Activated CD4-positive, alpha-beta T cell treated with anti-CD3 and anti-CD28 coated beads for 36 hours (primary cell): ENCODE measurements at regions not wholly inside any gene's neighbourhood (a gene's known extent, or its start where the extent isn't known, plus 50 kb on each side); places are given as distances from the start of the nearest gene placed in this dataset.

Source experiments
- ATAC-seq: fragments of 200-7000 bp; cut with Tn5 transposase; one replicate; pipeline ENCODE4 v1.10.0; 2021; ENCODE audit warnings: mild to moderate bottlenecking, moderate library complexity
- CTCF ChIA-PET: fragments of 350-600 bp; sonication (Branson Sonifier 250); formaldehyde crosslinking; loops from one replicate; lab custom pipeline; 2021; ENCODE audit warnings: antibody characterized with exemption; lab: Charles Lee
- POLR2A ChIA-PET: fragments of 350-600 bp; sonication (Branson Sonifier 250); formaldehyde crosslinking; loops from one replicate; lab custom pipeline; 2021; ENCODE audit warnings: antibody characterized with exemption, inconsistent platforms; lab: Charles Lee
- DNase-seq: peaks from one replicate; pipeline ENCODE4 v3.0.0-alpha.2; 2020
- H3K27ac Mint-ChIP-seq: one replicate; pipeline ENCODE4 v1.8.0; 2021; ENCODE audit warnings: mixed read lengths
- H3K27me3 Mint-ChIP-seq: one replicate; pipeline ENCODE4 v1.8.0; 2021; ENCODE audit warnings: mixed read lengths
- H3K36me3 Mint-ChIP-seq: one replicate; pipeline ENCODE4 v1.8.0; 2021; ENCODE audit warnings: low read depth, mixed read lengths
- H3K4me1 Mint-ChIP-seq: one replicate; pipeline ENCODE4 v1.8.0; 2021; ENCODE audit warnings: mixed read lengths
- H3K4me3 Mint-ChIP-seq: one replicate; pipeline ENCODE4 v1.8.0; 2021; ENCODE audit warnings: mild to moderate bottlenecking, moderate library complexity, mixed read lengths
- H3K9me3 Mint-ChIP-seq: one replicate; pipeline ENCODE4 v1.8.0; 2021; ENCODE audit warnings: low read depth, mixed read lengths
- intact Hi-C, 2 experiments: fragments of 100-400 bp; cut with DNase I in 1 of 2; cut with micrococcal nuclease in 1 of 2; formaldehyde crosslinking; loops; one replicate each; pipeline versions ENCODE4 v1.14.2 to v1.15.1; 2022 to 2024; cut with DNase I, micrococcal nuclease

DNA sequence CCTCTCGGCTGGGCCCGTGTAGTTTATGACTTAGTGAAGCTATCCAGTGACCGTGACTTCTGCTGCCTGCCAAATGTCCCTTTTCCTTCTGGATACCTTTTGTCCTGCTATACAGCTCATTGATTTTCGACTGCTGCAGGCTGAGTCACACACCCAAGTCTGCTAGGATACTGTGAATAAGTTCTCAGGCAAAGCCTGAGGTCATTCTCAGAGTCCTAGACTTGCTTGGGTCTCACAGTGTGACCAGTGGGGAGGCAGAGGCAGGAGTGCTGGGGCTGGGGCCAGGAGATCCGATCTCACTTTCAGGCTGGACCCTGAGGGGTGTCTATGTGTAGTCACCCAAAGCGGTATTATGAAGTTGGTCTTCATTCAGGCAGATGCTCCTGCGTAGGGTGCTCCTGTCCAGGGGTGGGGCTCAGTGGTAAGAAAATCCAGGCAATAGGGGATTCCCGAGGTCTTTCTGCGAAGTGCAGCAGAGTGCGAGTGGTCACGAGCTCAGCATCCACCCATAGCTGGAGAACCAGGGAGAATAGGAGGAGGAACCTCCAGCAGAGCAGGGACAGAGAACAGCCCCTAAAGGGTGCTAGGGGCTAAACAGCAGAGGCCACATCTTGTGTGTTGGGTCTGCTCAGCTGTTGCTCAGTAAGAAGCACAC, 268.6 kb upstream of the NCKAP5 start:
- Mint-ChIP-seq H3K27ac (no peak overlapping the region), H3K4me1 (no peaks in the 10 kb centered on the region), H3K27me3 (peaks cover 2% of the 10 kb centered on the region), H3K9me3 (peaks cover 2% of the 10 kb centered on the region), H3K4me3 (no peak overlapping the region), H3K36me3 (no peaks in the 10 kb centered on the region)
- POLR2A ChIA-PET: no interaction called here
- no peak for ATAC-seq
- intact Hi-C loops: no loop called here
- DNase-seq: no peak
- CTCF ChIA-PET: interaction anchor here (0.6 kb wide), 1 partner anchor 290 kb away, joined by 3 read pairs; no protein-coding TSS in a partner anchor

- Mint-ChIP-seq H3K4me1 (no peaks in the 10 kb centered on the region), H3K36me3 (no peaks in the 10 kb centered on the region), H3K27ac (no peak overlapping the region), H3K9me3 (peaks cover 2% of the 10 kb centered on the region), H3K4me3 (no peak overlapping the region), H3K27me3 (peaks cover 2% of the 10 kb centered on the region)
- CTCF ChIA-PET: interaction anchor here (0.6 kb wide), 1 partner anchor 291 kb away, joined by 3 read pairs; no protein-coding TSS in a partner anchor
- DNase-seq: no peak
- intact Hi-C loops: no loop called here
- POLR2A ChIA-PET: no interaction called here
- ATAC-seq: no peak
These were observed 269.3 kb upstream of the NCKAP5 start for GRCh38 chr2:133837441-133838094.

GRCh38 chr2:133838642-133839365, 270.5 kb upstream of the NCKAP5 start:
- Mint-ChIP-seq H3K27me3 (peaks cover 2% of the 10 kb centered on the region), H3K4me3 (no peak overlapping the region), H3K27ac (no peak overlapping the region), H3K9me3 (peaks cover 2% of the 10 kb centered on the region), H3K4me1 (no peaks in the 10 kb centered on the region), H3K36me3 (no peaks in the 10 kb centered on the region)
- intact Hi-C loops: no loop called here
- POLR2A ChIA-PET: no interaction called here
- DNase-seq (no peak), ATAC-seq (no peak)
- CTCF ChIA-PET: no interaction called here

- ChIA-PET POLR2A (no interaction called here), CTCF (no interaction called here)
- no peaks in the 10 kb centered on the region for H3K27me3 Mint-ChIP-seq
- intact Hi-C loops: loop anchor here in 1 of 2 experiments (10.0 kb wide), 1 partner anchor 315 kb away; no protein-coding TSS in a partner anchor
- ATAC-seq (no peak), DNase-seq (no peak)
- H3K36me3 Mint-ChIP-seq: no peaks in the 10 kb centered on the region
- no peaks in the 10 kb centered on the region for H3K9me3 Mint-ChIP-seq
- H3K4me1 Mint-ChIP-seq: no peaks in the 10 kb centered on the region
- no peak overlapping the region for H3K4me3 Mint-ChIP-seq
- H3K27ac Mint-ChIP-seq: no peak overlapping the region
These were observed 271.4 kb upstream of the NCKAP5 start for GRCh38 chr2:133839677-133840076.

DNA sequence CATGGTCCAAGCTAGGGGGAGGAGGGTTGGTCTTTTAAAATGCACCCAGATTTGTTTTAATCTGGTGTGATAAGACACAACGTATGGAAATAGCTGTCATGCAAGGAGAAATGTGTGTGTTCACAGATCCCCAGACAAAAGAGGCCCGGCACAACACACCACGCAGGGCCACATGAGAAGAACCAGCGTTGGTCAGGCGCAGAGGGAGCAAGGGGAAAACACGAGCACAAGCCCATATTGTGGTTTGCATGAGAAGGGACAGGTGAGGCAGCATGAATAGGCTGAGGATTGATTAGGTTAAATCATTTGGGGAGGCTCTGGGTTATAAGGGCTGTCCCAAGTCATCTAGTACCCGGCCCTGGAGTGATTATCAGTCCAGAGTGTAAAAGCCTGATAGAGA, 272.5 kb upstream of the NCKAP5 start:
- no peak overlapping the region for H3K27ac Mint-ChIP-seq
- ATAC-seq: no peak
- CTCF ChIA-PET: no interaction called here

DNA sequence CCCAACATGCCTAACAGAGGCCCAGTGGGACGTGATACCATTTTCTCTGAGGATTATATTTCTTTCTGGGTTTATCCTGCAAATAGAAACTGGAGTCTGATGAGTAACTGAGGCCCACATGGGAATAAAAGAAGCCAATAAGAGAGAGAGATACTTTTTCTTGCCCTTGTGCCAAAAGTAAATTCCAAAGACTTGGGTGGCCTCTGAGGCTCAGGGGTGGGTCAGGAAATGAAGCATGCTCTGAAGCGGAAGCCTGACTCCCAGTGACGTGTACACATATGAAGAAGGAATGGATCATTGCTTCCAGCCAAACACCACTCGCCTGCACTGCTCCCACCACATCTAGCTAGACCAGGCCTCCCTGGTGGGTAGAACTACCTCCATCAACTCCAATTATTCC, 273.6 kb upstream of the NCKAP5 start:
- ATAC-seq (no peak), DNase-seq (no peak)
- H3K36me3 Mint-ChIP-seq: no peaks in the 10 kb centered on the region
- no peak overlapping the region for H3K27ac Mint-ChIP-seq
- ChIA-PET CTCF (no interaction called here), POLR2A (no interaction called here)
- H3K9me3 Mint-ChIP-seq: no peaks in the 10 kb centered on the region
- peaks cover 2% of the 10 kb centered on the region for H3K27me3 Mint-ChIP-seq
- intact Hi-C loops: loop anchor here in 1 of 2 experiments (10.0 kb wide), 1 partner anchor 317 kb away; no protein-coding TSS in a partner anchor
- H3K4me1 Mint-ChIP-seq: no peaks in the 10 kb centered on the region
- no peak overlapping the region for H3K4me3 Mint-ChIP-seq

More for the DNA sequence above, 272.5 kb upstream of the NCKAP5 start:
- POLR2A ChIA-PET: no interaction called here
- Mint-ChIP-seq H3K4me1 (no peaks in the 10 kb centered on the region), H3K27me3 (no peaks in the 10 kb centered on the region), H3K4me3 (no peak overlapping the region), H3K9me3 (no peaks in the 10 kb centered on the region), H3K36me3 (no peaks in the 10 kb centered on the region)
- DNase-seq: no peak
- intact Hi-C loops: loop anchor here in 1 of 2 experiments (10.0 kb wide), 1 partner anchor 316 kb away; no protein-coding TSS in a partner anchor

DNA sequence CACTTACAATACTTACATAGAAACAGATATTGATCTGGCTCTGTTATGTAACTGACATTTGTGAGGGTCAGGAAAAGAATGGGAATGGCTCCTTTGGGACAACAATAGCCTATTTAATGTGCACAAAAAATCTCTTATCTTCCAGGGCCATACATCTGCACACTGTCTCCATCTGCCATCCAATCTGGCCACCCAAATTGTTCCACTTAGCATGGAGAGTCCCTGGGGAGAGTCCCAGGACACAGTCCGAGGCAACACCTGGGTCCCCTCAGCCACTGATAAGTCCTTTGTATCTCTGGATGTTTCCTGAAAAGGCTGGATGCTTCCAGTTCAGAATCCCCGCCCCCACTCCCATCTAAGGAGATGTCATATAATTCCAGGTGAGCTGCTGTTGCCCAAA, 274.2 kb upstream of the NCKAP5 start:
- no peak for ATAC-seq
- Mint-ChIP-seq H3K27ac (no peak overlapping the region), H3K4me3 (no peak overlapping the region), H3K9me3 (no peaks in the 10 kb centered on the region), H3K36me3 (no peaks in the 10 kb centered on the region), H3K4me1 (no peaks in the 10 kb centered on the region), H3K27me3 (peaks cover 2% of the 10 kb centered on the region)
- no peak for DNase-seq
- POLR2A ChIA-PET: no interaction called here
- intact Hi-C loops: loop anchor here in 1 of 2 experiments (10.0 kb wide), 1 partner anchor 318 kb away; no protein-coding TSS in a partner anchor
- CTCF ChIA-PET: interaction anchor here (1.0 kb wide), 1 partner anchor 64 kb away, joined by 3 read pairs; no protein-coding TSS in a partner anchor

DNA sequence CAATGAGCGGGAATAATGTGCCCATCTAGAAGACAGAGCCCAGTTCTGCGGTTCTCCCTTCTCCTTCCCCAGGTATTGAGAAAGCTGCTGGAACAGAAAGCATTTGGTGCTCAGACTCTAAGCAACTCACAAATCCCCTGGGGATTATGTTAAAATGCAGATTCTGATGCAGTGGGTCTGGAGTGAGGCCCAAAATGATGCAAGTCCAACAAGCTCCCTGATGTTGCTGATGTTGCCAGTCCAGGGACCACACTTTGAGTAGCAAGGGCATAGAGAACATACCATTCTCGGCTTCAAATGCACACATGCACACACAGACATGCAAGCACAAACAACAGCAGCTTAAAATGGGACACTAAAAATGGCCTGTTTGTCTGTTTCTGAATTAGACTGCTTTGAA, 274.8 kb upstream of the NCKAP5 start:
- ChIA-PET CTCF (interaction anchor here (1.0 to 1.8 kb wide), 3 partner anchors 12 to 65 kb away, joined by 3 to 4 read pairs (median 3); no protein-coding TSS in a partner anchor), POLR2A (no interaction called here)
- Mint-ChIP-seq H3K4me3 (no peak overlapping the region), H3K27me3 (peaks cover 2% of the 10 kb centered on the region), H3K9me3 (no peaks in the 10 kb centered on the region), H3K36me3 (no peaks in the 10 kb centered on the region), H3K27ac (no peak overlapping the region), H3K4me1 (no peaks in the 10 kb centered on the region)
- ATAC-seq: no peak
- intact Hi-C loops: loop anchor here in 1 of 2 experiments (10.0 kb wide), 1 partner anchor 318 kb away; no protein-coding TSS in a partner anchor
- no peak for DNase-seq

- no peaks in the 10 kb centered on the region for H3K36me3 Mint-ChIP-seq
- no peak overlapping the region for H3K4me3 Mint-ChIP-seq
- intact Hi-C loops: loop anchor here in 1 of 2 experiments (10.0 kb wide), 1 partner anchor 319 kb away; no protein-coding TSS in a partner anchor
- DNase-seq: no peak
- H3K4me1 Mint-ChIP-seq: no peaks in the 10 kb centered on the region
- ATAC-seq: no peak
- POLR2A ChIA-PET: no interaction called here
- CTCF ChIA-PET: interaction anchor here (0.7 to 1.8 kb wide), 12 partner anchors 12 to 1296 kb away, joined by 3 to 9 read pairs (median 4); no protein-coding TSS in a partner anchor
- H3K27ac Mint-ChIP-seq: no peak overlapping the region
- H3K9me3 Mint-ChIP-seq: no peaks in the 10 kb centered on the region
- H3K27me3 Mint-ChIP-seq: peaks cover 2% of the 10 kb centered on the region
These were observed 275.3 kb upstream of the NCKAP5 start for GRCh38 chr2:133843551-133843950.

DNA sequence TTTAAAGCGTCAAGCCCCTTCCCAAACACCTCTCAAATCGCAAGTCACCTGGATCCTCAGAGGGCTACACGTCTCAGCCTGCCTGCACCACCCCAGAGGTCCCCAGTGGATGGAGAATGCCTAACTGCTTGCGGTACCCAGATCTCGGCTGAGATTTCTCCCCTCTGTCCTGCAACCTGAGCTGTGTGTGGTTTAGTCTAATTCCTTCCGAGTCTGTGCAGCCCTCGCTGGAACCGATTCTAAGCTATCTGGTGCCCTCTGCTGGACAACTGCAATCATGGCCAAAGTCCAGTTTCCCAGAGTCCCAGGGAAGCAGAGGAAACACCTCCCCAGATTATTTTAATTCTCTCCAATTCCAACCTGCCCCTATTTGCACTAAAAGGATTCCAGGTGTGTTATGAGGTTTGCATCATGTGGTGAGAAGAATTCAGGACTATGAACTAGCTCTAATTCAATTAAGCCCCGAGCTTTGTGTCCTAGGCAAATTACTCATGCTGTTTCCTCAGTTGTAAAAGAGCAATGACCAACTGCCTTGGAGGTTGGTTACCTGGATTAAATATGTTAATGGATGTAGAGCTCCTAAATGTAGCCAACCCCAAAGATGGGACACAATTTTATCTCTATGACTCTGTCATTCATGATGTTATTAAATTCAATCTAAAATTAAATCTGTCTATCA, 276.1 kb upstream of the NCKAP5 start:
- Mint-ChIP-seq H3K36me3 (no peaks in the 10 kb centered on the region), H3K4me3 (no peak overlapping the region), H3K27ac (no peak overlapping the region), H3K4me1 (no peaks in the 10 kb centered on the region), H3K27me3 (peaks cover 2% of the 10 kb centered on the region), H3K9me3 (no peaks in the 10 kb centered on the region)
- ATAC-seq (peak; percentile 80), DNase-seq (peak; percentile 71)
- ChIA-PET CTCF (interaction anchor here (0.5 to 1.8 kb wide), 26 partner anchors 9 to 1988 kb away, joined by 3 to 9 read pairs (median 3); no protein-coding TSS in a partner anchor), POLR2A (interaction anchor here (0.6 kb wide), 1 partner anchor 603 kb away, joined by 3 read pairs; no protein-coding TSS in a partner anchor)
- intact Hi-C loops: loop anchor here (1.0 to 10.0 kb wide), 5 partner anchors 320 to 1576 kb away; no protein-coding TSS in a partner anchor
